GM21723 (cell line): ENCODE measurements at regions not wholly inside any gene's neighbourhood (a gene's known extent, or its start where the extent isn't known, plus 50 kb on each side); places are given as distances from the start of the nearest gene placed in this dataset.
A peak's percentile ranks its signal among the peaks of the same experiment; 100 is the strongest.

Experiments used
- ATAC-seq: cut with Tn5 transposase; IDR thresholded peaks from one replicate; pipeline ENCODE4 v1.9.1; 2021; ENCODE audit warnings: mild to moderate bottlenecking, moderate library complexity; ENCODE audit not compliant: unreplicated experiment

GRCh38 chr12:92556141-92556540 is 146.6 kb upstream of the PLEKHG7 start:
- peak; percentile 40 for ATAC-seq

GRCh38 chr12:92554158-92555073 is 148.4 kb upstream of the PLEKHG7 start:
- no peak for ATAC-seq

- no peak for ATAC-seq
These were observed 149.4 kb upstream of the PLEKHG7 start for GRCh38 chr12:92553389-92553788.

- ATAC-seq = no peak
These were observed 150.2 kb upstream of the PLEKHG7 start for GRCh38 chr12:92552412-92553108.

- peak; percentile 67 for ATAC-seq
These were observed 150.9 kb upstream of the PLEKHG7 start for GRCh38 chr12:92551853-92552397.

- ATAC-seq = no peak
These were observed 151.6 kb upstream of the PLEKHG7 start for GRCh38 chr12:92551210-92551609.

GRCh38 chr12:92550661-92551060 is 152.1 kb upstream of the PLEKHG7 start:
- no peak for ATAC-seq

- no peak for ATAC-seq
These were observed 152.5 kb upstream of the PLEKHG7 start for GRCh38 chr12:92550254-92550653.

- no peak for ATAC-seq
These were observed 153.3 kb upstream of the PLEKHG7 start for GRCh38 chr12:92549516-92549915.

- no peak for ATAC-seq
These were observed 154.9 kb upstream of the PLEKHG7 start for GRCh38 chr12:92547906-92548305.

- no peak for ATAC-seq
These were observed 155.4 kb upstream of the PLEKHG7 start for GRCh38 chr12:92547420-92547819.

GRCh38 chr12:92546635-92547348 is 156.0 kb upstream of the PLEKHG7 start:
- ATAC-seq = peak; percentile 41

- no peak for ATAC-seq
These were observed 156.5 kb upstream of the PLEKHG7 start for GRCh38 chr12:92546259-92546634.

GRCh38 chr12:92544322-92544721 is 158.5 kb upstream of the PLEKHG7 start:
- no peak for ATAC-seq

- no peak for ATAC-seq
These were observed 158.9 kb upstream of the PLEKHG7 start for GRCh38 chr12:92543840-92544239.

- no peak for ATAC-seq
These were observed 159.4 kb upstream of the PLEKHG7 start for GRCh38 chr12:92543359-92543758.

GRCh38 chr12:92541731-92542130 is 161.1 kb upstream of the PLEKHG7 start:
- ATAC-seq = no peak

GRCh38 chr12:92540782-92541423 is 161.9 kb upstream of the PLEKHG7 start:
- ATAC-seq = no peak

- no peak for ATAC-seq
These were observed 162.6 kb upstream of the PLEKHG7 start for GRCh38 chr12:92539976-92540781.
